Uterus (tissue), 2 donors: ENCODE measurements at regions not wholly inside any gene's neighbourhood (a gene's known extent, or its start where the extent isn't known, plus 50 kb on each side); places are given as distances from the start of the nearest gene placed in this dataset.

Experiments
- POLR2A ChIP-seq, 2 donors: fragments of 450-650 bp; IDR thresholded peaks; one replicate each; pipeline ENCODE4 v1.6.1; 2016; ENCODE audit warnings: antibody characterized with exemption in 2 of 2, mild to moderate bottlenecking in 1 of 2, moderate library complexity in 1 of 2
- TF ChIP-seq, protein P1 (sequence below), 4 experiments: fragments of 200-600 bp in 2 of 4; fragments of 450-650 bp in 2 of 4; sonication (generic) in 2 of 4; IDR thresholded peaks; one replicate each; pipeline ENCODE4 v1.5.1; 2016 to 2019; ENCODE audit warnings: antibody characterized with exemption in 4 of 4, mild to moderate bottlenecking in 2 of 4, moderate library complexity in 1 of 4

DNA sequence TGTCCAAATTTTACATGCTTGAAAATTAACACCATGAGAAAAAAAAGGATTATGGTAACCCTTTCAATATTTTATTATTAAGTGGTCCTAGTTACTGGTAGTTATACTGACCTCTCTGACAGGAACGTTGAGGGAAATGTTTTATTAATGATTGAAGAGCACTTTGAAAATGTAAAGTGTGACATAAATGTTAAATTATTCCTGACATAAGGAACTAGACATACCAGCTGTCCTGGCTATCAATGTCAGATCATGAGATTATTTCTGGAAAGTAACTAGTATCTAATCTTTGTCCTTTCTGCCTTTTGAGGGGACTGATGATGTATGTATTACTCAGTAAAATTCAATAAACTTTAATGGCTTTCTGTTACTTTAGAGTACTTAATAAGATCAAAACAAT, 1538.5 kb upstream of the CDH6 start:
- TF ChIP-seq, protein P1, sequence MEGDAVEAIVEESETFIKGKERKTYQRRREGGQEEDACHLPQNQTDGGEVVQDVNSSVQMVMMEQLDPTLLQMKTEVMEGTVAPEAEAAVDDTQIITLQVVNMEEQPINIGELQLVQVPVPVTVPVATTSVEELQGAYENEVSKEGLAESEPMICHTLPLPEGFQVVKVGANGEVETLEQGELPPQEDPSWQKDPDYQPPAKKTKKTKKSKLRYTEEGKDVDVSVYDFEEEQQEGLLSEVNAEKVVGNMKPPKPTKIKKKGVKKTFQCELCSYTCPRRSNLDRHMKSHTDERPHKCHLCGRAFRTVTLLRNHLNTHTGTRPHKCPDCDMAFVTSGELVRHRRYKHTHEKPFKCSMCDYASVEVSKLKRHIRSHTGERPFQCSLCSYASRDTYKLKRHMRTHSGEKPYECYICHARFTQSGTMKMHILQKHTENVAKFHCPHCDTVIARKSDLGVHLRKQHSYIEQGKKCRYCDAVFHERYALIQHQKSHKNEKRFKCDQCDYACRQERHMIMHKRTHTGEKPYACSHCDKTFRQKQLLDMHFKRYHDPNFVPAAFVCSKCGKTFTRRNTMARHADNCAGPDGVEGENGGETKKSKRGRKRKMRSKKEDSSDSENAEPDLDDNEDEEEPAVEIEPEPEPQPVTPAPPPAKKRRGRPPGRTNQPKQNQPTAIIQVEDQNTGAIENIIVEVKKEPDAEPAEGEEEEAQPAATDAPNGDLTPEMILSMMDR (IDR thresholded peaks at IDR 0.05): no peak
- no peak for TF ChIP-seq POLR2A (IDR thresholded peaks at IDR 0.05)
